COLO668 (cell line): ENCODE measurements at regions not wholly inside any gene's neighbourhood (a gene's known extent, or its start where the extent isn't known, plus 50 kb on each side); places are given as distances from the start of the nearest gene placed in this dataset.

Experiments used
- DNase-seq: peaks from one replicate; lab custom pipeline; 2025; ENCODE audit not compliant: unreplicated experiment; lab: John Stamatoyannopoulos, UW

- DNase-seq, result no peak
Measured at GRCh38 chrX:137483554-137483953, 82.4 kb upstream of the ZIC3 start.

DNA sequence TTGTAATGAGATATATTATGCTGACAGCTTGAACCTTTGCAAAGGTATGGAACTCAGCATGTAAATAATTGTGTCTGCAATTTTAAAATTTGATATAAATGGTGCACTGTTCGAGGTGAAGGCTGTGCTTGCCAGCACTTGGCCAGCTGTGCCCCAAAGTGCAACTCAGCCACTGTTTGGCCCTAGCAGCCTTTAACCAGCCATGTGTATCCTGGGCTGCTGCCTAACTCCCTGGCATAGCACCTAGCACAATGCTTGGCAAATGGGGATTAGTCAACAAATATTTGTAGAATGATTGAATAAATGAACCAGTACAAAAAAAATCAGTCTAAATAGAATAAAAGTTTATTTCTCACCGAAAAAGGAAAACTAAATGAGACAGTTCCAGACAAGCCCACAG, 83.8 kb upstream of the ZIC3 start:
- no peak for DNase-seq

DNA sequence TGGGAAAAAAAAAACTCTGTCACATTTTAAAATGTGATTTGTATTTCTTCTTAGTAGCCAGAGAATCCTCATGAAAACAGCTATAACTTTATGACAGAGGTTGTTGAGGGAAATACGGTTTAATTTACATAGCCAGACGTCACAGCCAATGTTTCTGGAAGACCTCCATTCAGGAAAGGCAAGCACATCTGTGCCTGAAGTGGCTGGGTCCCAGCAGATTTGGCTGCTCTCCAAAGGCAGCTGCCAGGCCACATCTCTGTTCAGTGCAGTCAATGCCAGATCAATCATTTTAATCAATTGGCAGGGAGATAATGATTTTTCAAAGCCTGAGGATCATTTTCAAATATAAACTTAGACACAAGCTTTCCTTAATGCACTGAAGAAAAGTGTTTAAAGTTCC, 86.5 kb upstream of the ZIC3 start:
- no peak for DNase-seq

DNA sequence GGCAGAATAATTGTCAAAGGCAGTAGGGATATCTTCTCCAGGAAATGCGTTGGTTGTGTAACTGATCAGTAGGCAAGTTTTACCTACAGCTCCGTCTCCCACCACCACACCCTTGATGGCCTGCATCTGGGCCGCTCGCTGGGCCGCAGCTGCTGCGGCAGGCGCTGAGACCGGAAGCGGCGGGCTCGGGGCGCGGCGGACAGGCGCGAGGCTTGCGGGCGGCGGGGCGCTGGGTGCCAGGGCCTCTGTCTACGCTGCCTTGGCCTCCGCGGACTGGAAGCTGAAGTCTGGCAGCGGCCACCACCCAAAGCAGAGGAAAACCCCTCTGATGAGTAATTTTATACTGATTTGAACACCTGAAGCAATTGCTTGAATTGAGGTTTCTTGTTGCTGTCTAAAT, 124.2 kb upstream of the ZIC3 start:
- no peak for DNase-seq

DNA sequence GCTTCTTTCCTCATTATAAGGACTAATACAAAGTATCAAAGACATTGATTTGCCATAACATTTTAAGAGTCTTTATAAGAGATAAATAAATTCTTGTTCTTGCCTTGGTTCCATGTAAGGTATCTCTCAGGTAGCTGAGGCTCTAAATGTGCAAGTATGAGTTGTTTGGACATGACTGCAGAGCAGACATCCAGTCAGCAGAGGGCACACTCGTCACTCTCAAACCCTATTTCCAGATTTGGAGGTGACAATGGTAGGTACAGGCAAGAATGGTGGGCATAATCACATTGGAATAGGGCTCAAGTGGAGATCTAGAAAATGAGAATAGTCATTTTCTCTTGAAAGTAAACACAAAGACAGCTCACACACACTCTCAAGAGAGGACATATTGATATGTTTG, 133.3 kb upstream of the ZIC3 start:
- DNase-seq, result no peak

DNA sequence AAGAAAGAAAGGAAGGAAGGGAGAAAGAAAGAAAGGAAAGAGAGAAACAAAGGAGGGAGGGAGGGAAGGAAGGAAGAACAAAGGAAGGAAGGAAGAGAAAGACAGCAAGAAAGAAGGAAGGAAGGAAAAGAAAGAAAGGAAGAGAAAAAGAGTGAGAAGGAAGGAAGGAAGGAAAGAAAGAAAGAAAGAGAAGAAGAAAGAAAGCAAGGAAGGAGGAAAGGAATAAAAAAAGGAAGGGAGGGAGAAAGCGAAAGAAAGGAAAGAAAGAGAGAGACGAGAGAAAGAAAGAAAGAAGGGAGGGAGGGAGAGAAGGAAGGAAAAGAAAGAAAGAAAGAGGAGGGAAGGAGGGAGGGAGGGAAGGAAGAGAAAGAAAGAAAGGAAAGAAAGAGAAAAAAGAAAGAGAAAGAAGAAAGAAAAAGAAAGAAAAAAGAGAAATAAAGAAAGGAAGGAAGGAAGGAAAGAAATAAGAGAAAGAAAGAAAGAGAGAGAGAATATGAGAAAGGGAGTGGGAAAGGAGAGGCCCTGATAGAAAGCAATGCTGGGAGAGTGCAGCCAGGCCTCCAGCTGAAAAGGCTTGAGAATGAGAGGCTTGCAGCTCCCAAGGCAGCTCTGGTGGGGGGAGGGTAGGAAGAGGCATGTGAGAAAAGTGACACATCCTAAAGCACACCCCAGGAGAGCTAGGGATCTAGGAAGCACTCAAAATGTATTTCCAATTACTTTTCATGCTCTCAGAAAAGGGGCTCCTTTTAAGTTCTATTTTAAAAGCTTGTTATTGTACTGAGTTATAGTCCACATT, 134.0 kb upstream of the ZIC3 start:
- DNase-seq, result no peak

DNA sequence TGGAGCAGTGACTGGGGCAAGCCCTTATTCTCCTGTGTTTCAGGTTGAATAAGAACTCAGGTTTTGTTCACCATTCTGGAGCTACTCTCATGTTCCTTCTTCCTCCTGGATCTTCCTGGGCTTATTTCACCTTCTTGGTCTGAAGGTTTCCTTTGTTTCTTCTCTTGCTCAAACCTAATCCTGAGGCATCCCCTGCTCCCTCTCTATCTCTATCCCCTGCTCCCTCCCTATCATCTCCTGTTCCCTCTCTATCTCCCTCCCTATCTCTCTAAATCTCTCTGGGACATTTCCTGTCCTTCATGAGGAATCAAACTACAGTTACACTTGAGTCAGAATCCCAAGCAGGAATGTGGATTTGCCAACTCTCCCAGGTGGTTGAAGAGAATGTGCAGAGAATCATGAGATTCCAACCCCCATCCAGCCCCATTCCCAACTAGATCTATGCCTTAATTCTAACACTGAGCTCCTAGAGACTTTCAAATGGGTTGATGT, 134.9 kb upstream of the ZIC3 start:
- DNase-seq, result no peak

GRCh38 chrX:137430301-137430700, 135.6 kb upstream of the ZIC3 start:
- DNase-seq, result no peak

DNA sequence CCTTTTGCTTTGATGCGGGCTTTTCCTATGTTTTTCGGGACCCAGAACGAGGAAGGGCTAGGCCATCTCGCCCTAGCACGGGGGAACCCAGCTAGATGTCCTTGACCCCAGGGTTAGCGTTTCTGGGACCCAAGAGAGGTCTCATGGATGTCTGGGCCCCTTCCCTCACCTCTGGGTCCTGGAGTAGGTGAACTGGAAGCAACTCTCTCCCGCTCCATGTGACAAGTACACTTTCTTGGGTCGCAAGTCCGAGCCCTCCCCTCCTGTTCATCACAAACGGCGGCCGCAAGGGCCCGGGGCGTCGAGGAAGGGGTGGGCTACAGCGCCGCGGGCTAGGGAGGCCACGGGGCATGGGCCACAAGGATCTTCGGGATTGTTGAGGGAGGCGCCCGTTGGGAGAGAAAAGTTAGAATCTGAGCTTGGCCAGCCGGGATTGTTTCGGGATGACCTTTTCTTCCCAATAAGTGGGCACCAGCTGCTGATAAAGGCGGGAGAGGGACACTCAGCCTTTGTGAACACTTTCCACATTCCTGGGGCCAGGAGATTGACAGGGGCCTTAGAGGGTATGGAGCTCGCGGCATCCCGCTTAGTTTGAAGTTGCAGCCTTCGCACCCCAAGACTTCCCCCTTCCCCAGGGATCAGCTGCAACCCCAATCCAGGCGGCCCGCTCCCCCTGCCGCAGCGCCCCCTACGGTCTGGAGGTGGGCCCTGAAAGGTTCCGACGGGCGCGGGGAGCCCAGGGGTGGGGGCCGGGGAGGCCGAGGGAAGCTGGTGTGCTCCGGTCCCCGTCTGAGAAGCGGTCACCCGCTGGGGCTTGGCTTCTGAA, 136.9 kb upstream of the ZIC3 start:
- DNase-seq, result no peak

DNA sequence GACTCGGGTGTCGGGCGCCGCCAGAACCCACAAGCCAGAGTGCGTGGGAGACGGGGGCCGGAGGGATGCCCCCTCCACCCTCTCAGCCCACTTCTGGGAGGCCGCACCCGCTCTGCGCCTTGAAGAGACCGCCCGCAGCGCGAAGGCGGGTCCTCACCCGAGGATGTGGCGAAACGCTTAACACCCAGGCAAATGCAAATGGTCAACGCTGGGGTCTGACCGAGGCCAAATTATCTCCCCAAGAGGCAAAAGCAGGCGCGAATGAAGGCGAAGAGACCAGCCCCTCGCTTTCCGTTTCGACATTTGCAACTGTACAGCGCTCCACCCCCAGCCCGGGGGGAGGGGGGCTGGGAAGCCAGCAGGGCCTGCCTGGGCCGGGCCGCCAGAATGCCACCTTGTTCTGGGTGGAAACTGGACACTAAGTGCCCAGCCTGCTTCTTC, 137.7 kb upstream of the ZIC3 start:
- no peak for DNase-seq

DNA sequence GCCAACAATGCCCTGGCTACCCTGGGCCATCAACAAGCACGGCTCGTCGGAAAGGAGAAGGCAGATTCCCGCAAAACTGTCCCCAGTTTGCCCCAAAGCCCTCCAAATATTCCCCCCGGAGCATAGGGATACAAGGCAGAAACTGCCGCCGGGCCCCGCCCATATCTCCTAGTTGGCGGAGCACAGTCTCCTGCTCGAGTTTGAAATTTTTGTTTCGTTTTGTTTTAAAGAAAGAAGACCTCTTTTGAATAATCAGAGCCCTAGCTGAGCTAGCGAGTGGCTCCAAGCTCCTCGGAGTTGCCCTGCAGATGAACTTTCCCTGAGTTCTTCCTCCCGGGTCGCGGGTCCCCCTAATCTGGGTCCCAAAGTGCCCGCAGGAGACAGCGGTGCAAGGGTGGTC, 138.1 kb upstream of the ZIC3 start:
- no peak for DNase-seq

DNA sequence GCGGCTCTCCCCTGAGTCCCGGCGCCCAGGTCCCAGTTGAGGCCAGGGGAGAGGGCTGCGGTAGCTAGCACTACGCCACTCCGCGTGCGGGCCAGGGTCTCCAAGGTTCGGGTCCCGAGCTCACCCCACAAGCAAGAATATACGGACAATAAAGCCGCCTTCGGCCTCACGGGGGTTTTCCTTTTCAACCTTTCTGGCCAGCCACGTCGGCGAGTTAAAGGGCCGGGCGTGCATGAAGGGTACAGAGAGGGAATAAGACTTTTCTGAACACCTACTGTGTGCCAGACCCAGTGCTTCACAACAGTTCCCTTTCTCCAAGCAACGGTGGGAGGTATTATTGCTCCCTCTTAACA, 138.5 kb upstream of the ZIC3 start:
- no peak for DNase-seq

DNA sequence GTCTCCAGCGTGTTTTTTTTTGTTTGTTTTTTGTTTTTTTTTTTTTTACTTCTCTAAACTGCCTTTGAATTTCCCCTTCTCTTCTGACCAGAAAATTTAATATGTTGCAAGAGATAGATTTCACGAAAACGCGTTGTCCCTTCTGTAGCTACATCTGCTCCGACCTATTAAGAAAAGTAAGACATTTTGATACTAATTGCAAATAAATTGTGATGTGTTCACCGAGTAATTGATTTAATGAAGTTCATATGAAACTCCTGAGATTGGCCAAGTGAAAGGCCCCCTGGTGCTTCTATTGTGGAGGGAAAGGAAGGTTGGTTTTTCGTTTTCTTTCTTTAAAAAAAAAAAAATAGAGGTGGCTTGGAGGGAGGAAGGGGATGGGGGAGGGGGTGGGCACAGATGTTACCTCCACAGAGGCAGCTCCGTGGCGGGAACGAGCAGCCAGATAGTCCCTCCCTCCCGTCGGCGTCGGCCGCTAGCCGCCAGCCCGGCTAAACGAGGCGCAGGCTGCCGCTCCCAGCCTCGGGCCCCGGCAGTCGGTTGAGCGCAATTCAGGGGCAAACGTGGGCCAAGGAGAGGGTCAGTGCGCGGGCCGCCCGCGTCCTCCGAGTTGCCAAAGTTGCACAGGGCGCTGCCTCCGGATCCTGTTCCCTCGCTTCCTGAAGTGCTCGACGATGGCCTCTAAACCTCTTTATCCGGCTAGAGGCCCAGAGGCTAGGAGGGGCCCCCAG, 139.1 kb upstream of the ZIC3 start:
- DNase-seq, result no peak

DNA sequence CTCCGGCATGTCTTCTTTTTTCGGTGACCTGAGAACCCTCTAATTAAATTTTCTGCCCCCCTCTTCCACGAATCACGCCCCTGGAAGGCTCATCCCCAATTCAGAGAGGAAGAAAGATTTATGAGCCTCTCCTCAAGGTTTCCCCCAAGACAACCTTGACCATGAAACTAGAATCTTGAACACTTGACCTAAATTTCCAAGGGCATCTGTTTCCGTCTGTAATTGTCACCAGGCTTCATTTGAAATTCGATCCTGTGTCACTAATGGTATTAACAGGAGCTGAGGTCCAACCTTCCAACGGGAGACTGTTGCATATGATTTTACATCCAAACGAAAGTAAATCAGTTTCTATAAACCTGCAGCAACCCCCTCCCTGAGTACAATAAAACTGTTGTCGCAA, 139.9 kb upstream of the ZIC3 start:
- no peak for DNase-seq

DNA sequence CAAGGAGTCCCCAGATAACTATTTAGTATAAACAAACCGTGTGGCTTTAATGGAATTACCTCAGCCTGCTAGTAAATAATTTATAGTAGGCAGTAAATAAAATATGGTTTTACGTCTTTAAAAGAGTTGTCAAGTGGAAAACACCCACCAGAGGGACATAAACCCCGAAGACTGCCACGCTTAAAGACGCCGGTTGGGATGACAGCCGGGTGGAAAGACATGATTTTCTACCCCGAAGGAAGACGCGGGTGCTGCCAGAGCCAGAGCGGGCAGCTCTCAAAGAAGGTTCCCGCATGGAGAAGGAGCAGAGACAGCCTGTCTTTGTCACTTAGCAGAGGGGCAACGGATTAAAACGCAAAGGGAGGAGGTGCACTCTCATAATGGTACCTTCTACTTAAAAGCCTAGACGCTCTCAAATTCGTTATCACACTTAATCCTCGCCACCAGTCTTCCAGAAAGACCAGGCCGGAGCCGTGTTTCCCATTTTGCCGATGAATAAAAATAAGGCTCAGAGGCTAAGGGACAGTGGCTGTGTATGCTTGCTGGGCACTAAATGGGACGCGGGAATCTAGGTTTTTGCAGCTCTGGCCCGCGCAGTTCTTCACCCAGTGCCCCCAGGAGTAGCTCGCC, 140.5 kb upstream of the ZIC3 start:
- no peak for DNase-seq

- no peak for DNase-seq
Measured at GRCh38 chrX:137424679-137425078, 141.2 kb upstream of the ZIC3 start.

GRCh38 chrX:137423241-137423640, 142.7 kb upstream of the ZIC3 start:
- no peak for DNase-seq

DNA sequence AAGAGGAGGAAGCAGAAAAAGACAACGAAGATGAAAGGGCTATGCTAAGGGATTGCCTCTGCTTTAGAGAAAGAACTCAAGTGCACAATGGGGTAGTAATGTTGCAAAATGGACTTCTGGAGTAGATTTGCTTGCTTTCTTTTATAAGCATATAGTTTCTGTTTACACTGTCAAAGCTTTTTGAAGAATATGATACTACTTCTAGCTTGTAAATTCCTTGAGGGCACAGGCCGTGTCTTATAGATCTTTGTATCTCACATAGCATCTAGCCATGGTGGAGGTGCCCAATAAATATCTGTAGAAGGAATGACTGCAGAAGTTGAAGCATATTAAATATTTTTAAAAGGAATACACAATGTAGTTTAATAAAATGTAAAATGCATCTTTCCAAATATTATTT, 147.8 kb upstream of the ZIC3 start:
- no peak for DNase-seq

GRCh38 chrX:137413190-137413589, 152.7 kb upstream of the ZIC3 start:
- DNase-seq, result no peak

DNA sequence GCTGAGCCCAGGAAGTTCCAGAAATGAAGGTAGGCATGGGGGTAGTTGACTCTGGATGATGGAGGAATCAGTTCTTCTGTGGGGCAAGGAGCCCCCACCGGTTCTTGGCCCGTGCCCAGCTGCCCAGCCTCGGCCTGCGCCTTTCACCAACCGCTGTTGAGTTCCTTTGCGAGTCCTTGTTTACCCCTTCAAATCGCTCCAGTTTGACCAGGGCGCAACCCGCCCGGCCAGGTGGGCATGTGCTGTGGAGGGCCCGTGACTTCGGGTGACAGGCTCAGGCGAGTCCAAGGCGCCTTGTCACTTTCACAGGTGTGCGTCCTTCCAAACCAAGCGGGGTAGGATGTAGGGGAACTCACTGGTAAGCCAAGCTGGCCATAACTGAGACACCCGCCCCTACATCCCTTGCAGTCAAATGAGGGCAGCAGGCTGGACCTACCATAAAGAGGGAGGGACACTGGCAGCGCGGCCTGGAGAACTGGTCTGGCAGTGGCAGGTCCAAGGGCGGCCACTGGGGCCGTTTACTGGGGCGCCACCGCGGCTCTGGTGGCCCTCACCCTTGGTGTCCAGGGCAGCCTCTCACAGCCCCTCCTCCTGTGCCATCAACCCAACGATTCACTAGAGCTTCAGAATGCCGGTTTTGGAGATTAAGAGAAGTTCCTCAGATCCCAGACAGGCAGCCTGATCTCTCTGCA, 160.3 kb upstream of the ZIC3 start:
- DNase-seq, result no peak

- DNase-seq, result no peak
Measured at GRCh38 chrX:137401092-137401491, 164.8 kb upstream of the ZIC3 start.
